ENCODE measurements at regions not wholly inside any gene's neighbourhood (a gene's known extent, or its start where the extent isn't known, plus 50 kb on each side); places are given as distances from the start of the nearest gene placed in this dataset.

GRCh38 chr9:126017758-126018157 lies 270.6 kb downstream of the PBX3 start:
- DNase-seq (ENCODE audit: low read depth, low spot score) = no peak

DNA sequence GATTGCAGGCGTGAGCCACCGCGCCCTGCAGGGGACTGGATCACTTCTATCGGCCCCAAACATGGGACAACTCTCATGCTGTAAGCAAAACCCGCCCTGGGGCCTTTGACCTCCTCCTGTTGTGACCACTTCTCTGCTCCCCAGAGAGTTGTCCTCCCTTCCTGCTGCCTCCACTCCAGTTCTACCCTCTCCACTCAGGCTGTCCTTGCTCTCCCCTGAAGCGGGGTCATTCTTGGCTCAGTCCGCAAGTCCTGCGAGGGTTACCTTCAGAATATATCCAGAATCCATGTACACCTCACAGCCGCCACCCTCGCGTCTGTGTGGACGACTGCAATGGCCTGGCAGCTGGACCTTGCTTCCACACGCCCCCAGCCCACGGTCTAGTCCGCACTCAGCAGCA lies 273.7 kb downstream of the PBX3 start:
- no peak for DNase-seq (ENCODE audit: low read depth, low spot score)

GRCh38 chr9:126023962-126024361 lies 276.8 kb downstream of the PBX3 start:
- DNase-seq (ENCODE audit: low read depth, low spot score) = no peak

DNA sequence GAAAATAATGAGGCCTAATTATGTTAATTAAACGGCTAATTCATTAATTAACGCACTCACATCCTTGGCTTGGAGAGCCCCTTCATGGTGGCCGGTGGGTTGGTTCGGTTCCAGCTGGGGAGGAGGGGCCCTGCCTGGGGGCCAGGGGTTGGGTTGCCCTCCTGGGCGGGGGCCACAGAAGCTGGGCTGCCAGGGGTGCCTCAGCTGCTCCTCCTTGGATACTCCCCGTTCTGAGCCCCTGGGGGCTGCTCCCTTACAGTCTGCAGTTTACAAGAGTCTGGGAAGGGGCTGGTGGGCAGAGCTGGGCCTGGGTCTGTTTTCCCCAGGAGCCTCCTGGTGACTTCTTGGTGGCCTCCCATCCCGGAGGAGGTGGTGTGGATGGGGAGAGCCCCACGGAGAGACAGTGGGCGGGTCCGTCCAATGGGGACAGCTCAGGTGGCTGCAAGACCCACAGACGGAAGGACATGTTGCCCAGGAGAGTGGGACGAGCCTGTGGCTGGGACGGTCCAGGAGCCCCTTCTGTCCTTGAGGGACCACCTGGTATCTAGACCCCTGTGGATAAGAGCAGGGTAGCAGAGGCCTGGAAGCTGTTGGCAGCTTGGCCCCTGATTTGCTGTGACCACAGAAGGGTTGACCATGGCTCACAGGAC lies 277.5 kb downstream of the PBX3 start:
- DNase-seq (ENCODE audit: low read depth, low spot score) = no peak

- DNase-seq (ENCODE audit: low read depth, low spot score) = no peak
These were observed 278.8 kb downstream of the PBX3 start for GRCh38 chr9:126025991-126026390.

GRCh38 chr9:126027566-126027965 lies 280.4 kb downstream of the PBX3 start:
- DNase-seq (ENCODE audit: low read depth, low spot score) = no peak

- DNase-seq (ENCODE audit: low read depth, low spot score) = no peak
These were observed 281.6 kb downstream of the PBX3 start for GRCh38 chr9:126028746-126029145.

GRCh38 chr9:126030716-126031115 lies 283.5 kb downstream of the PBX3 start:
- no peak for DNase-seq (ENCODE audit: low read depth, low spot score)

DNA sequence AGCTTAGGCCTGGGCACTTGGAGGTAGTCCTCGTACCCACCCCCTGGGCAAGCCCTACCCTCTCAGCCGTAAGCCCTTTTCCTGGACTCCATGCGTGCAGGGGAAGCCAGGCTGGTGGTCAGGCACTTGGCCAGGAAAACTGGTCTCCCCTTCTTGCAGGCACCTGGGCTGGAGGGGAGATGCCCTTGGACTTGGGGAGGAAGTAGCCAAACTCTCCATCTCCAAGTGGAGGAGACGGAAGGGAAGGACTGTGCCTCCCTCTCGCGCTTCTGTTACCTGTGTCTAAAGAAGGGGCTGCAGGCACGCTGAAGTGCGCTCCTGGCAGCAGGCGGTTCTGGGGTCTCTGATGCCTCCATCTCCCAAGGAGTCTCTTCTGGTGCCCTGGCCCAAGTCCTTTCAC lies 283.9 kb downstream of the PBX3 start:
- no peak for DNase-seq (ENCODE audit: low read depth, low spot score)

GRCh38 chr9:126032135-126032534 lies 285.0 kb downstream of the PBX3 start:
- no peak for DNase-seq (ENCODE audit: low read depth, low spot score)

GRCh38 chr9:126033318-126033717 lies 286.1 kb downstream of the PBX3 start:
- DNase-seq (ENCODE audit: low read depth, low spot score) = no peak

DNA sequence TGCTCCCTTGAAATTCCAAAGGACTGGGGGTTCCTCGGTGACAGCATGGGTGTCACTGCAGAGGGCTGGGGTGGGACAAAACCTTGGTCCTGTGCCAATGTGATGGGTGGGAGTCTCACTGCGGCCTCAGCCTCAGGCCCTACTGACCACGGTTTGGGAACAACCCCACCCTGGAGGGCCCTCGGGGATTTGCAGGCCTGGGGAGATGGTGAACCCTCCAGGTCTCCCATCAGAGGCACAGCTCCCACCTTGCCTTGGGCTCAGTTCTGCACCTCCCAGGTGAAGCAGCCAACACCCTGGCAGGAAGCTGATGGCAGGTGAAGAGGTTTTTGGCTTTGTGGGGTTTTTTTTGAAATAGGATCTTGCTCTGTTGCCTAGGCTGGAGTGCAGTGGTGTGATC lies 286.8 kb downstream of the PBX3 start:
- no peak for DNase-seq (ENCODE audit: low read depth, low spot score)

DNA sequence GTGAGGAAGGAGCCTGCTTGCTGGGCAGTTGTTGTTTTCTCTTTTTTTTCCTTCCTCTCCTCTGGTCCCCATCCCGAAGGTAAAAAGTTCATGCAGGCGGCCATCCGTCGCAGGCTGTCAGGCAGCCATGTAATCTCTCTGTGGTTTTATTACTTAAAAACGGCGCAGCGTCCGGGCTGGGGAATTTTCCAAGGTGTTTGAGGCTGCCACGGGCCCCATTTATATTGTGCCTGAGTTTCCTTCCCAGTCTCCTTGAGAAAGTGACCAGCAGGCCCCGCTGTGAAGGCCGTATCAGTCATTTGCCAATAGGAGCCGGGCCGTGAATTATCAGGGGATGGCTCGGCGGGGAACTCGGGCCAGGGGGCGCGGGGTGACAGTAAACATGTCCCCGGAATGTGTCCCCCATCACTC lies 289.7 kb downstream of the PBX3 start:
- no peak for DNase-seq (ENCODE audit: low read depth, low spot score)

- no peak for DNase-seq (ENCODE audit: low read depth, low spot score)
These were observed 287.8 kb upstream of the MVB12B start for GRCh38 chr9:126038790-126039189.

- peak; percentile 39 for DNase-seq (ENCODE audit: low read depth, low spot score)
These were observed 282.9 kb upstream of the MVB12B start for GRCh38 chr9:126043681-126044080.

DNA sequence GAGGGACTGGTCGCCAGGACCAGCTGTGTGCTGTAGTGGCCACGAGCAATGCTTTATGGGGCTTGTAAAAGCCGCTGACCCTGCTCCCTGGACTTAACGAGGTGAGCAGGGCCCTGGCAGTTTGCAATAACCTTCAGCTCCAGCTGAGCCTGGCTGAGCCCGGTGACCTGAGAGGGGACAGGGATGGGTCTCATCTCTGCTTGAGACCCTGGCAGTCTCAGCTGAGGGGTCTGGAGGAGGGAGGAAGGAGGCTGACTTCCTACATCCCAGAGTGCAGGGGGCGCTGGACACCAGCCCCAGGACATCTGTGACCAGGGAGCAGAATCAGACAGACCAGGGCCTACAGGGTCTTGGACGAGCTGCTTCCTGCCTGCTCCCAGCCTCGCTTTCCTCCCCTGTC lies 277.5 kb upstream of the MVB12B start:
- no peak for DNase-seq (ENCODE audit: low read depth, low spot score)

- no peak for DNase-seq (ENCODE audit: low read depth, low spot score)
These were observed 276.6 kb upstream of the MVB12B start for GRCh38 chr9:126049896-126050604.

GRCh38 chr9:126050605-126050990 lies 276.0 kb upstream of the MVB12B start:
- no peak for DNase-seq (ENCODE audit: low read depth, low spot score)

DNA sequence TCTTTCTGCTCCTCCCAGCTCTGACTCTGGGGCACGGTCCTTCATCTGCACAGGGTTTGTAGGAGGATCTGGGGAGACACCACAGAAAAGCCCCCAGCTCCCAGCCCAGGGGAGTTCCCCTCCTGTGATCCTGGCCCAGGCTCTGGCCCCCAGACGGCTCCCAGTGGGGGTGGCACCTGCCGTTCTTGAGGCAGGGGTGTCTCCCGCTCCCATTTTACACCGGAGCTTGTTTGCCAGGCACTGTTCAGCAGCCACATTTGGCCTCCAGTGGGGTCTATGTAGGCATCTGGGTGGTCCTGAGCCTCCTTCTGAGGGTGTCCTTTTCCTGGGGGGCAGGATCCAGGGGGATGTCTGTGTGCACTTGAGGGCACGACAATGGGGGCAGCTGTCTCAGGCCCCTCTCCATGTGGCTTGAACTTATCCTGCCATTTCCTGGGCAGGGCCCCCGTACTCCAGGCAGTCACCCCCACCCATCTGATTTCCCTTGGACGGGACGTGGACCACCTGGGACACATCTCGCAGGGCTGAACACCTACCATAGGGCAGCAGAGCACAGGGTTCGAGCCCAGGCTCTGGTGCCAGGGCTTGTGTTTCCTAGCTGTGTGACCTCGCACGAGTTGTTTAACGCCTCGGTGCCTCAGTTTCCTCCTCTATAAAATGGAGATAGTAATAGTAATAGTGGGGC lies 275.0 kb upstream of the MVB12B start:
- DNase-seq (ENCODE audit: low read depth, low spot score) = no peak

GRCh38 chr9:126052791-126053190 lies 273.8 kb upstream of the MVB12B start:
- DNase-seq (ENCODE audit: low read depth, low spot score) = no peak

- no peak for DNase-seq (ENCODE audit: low read depth, low spot score)
These were observed 272.7 kb upstream of the MVB12B start for GRCh38 chr9:126053913-126054312.

- peak; percentile 83 for DNase-seq (ENCODE audit: low read depth, low spot score)
These were observed 271.1 kb upstream of the MVB12B start for GRCh38 chr9:126055381-126055985.
